ENCODE measurements at regions not wholly inside any gene's neighbourhood (a gene's known extent, or its start where the extent isn't known, plus 50 kb on each side); places are given as distances from the start of the nearest gene placed in this dataset.

DNA sequence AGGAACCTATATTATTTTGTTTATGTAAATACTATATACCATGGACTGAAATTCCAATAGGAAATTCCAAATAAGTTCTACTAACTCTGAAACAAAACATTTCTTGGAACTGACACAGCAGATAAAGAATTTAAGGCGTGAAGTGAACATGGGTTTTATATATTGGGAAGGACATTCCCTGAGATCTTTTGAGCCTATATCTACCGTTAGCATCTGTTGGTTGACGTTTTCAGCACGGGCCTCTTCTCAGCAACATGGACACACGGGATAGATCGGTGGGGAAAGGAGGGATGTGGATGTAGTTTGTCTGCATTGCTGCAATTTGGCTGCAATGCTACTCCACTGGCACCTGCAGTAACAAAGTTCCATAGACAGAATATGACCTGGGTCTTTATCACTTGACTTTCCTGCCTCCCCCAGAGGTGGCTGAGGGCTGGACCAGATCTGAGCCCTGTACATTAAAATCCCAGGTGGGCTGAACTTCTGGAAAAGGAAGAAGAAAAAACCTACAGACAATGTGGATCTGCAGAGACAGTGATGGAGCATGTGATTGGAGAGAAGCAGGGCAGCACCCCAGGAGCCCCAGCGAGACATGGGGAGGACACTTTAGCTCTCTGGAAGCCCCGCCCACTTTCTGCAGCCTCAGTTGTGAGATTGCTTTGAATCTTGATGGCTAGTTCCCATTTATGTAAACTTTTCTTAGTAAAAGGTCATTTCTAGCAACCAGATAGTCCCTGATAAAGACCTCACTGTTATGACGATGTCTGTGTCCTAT lies 91.2 kb upstream of the CPEB4 start:
- no peak overlapping the region for H3K4me3 Mint-ChIP-seq
- DNase-seq (ENCODE audit: extremely low spot score, unreplicated experiment) = no peak
- H3K27me3 Mint-ChIP-seq = no peaks in the 10 kb centered on the region
- TF ChIP-seq, protein P1, sequence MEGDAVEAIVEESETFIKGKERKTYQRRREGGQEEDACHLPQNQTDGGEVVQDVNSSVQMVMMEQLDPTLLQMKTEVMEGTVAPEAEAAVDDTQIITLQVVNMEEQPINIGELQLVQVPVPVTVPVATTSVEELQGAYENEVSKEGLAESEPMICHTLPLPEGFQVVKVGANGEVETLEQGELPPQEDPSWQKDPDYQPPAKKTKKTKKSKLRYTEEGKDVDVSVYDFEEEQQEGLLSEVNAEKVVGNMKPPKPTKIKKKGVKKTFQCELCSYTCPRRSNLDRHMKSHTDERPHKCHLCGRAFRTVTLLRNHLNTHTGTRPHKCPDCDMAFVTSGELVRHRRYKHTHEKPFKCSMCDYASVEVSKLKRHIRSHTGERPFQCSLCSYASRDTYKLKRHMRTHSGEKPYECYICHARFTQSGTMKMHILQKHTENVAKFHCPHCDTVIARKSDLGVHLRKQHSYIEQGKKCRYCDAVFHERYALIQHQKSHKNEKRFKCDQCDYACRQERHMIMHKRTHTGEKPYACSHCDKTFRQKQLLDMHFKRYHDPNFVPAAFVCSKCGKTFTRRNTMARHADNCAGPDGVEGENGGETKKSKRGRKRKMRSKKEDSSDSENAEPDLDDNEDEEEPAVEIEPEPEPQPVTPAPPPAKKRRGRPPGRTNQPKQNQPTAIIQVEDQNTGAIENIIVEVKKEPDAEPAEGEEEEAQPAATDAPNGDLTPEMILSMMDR (conservative IDR thresholded peaks at IDR 0.05) = no peak
- H3K36me3 Mint-ChIP-seq = no peaks in the 10 kb centered on the region
- no peak overlapping the region for H3K27ac Mint-ChIP-seq
- H3K9me3 Mint-ChIP-seq = no peaks in the 10 kb centered on the region
- H3K4me1 Mint-ChIP-seq (ENCODE audit: unreplicated experiment) = peaks cover 21% of the 10 kb centered on the region

DNA sequence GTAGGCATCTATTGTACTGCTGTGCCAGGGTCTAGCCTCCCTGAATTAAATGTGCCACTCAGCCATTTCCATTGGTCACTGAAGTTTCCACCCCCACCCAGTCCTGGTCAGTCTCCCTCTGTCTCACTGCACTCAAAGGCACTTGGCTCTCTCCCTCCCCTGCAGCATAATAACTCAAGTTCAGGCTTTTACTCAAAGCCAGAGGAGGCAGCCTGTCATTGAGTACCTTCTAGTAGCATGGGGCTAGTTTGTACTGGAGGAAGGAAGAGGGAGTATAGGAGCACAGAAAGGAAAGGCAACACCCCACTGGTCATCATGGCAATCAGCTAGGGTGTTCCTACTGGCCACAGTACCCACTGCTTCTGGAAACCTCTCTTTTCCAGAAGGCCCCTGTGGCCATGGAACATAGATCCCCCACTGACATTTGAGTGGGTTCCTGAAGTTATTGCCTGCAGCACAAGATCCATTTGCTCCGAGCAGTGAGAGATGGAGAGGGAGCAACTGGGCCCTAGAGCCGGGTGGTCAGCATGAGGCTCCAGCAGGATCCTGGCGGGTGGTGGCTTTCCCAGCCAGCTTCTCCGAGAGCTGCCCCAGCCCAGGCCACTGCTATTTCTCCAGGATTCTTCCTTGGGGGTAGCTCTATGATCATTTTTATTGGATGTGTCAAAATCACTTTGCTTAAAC lies 89.9 kb upstream of the CPEB4 start:
- H3K27ac Mint-ChIP-seq = no peak overlapping the region
- TF ChIP-seq, protein P1 (conservative IDR thresholded peaks at IDR 0.05) = no peak
- DNase-seq (ENCODE audit: extremely low spot score, unreplicated experiment) = no peak
- no peaks in the 10 kb centered on the region for H3K27me3 Mint-ChIP-seq
- H3K9me3 Mint-ChIP-seq = no peaks in the 10 kb centered on the region
- no peak overlapping the region for H3K4me3 Mint-ChIP-seq
- peaks cover 21% of the 10 kb centered on the region for H3K4me1 Mint-ChIP-seq (ENCODE audit: unreplicated experiment)
- H3K36me3 Mint-ChIP-seq = no peaks in the 10 kb centered on the region

- TF ChIP-seq, protein P1 (conservative IDR thresholded peaks at IDR 0.05) = no peak
- Mint-ChIP-seq H3K4me3 (no peak overlapping the region), H3K36me3 (no peaks in the 10 kb centered on the region), H3K27ac (no peak overlapping the region), H3K27me3 (no peaks in the 10 kb centered on the region), H3K9me3 (peaks cover 5% of the 10 kb centered on the region), H3K4me1 (ENCODE audit: unreplicated experiment) (peaks cover 15% of the 10 kb centered on the region)
- DNase-seq (ENCODE audit: extremely low spot score, unreplicated experiment) = no peak
Measured at GRCh38 chr5:173800340-173800739, 87.8 kb upstream of the CPEB4 start.

DNA sequence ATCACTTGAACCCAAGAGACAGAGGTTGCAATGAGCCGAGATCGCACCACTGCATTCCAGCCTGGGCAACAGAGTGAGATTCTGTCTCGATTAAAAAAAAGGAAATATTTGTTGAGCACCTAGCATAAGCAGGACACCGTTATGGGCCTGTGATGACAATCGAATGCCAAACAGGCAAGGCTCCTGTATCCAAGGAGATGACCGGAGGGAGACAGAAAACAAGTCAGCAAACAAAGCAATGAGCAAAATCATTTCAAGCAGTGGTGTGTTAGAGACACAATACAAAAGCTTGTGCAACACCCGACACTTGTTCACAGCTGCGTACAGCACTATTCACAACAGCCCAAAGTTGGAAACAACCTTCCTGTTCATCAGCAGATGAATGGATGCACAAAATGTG lies 87.1 kb upstream of the CPEB4 start:
- H3K27me3 Mint-ChIP-seq = no peaks in the 10 kb centered on the region
- H3K9me3 Mint-ChIP-seq = peaks cover 5% of the 10 kb centered on the region
- peaks cover 15% of the 10 kb centered on the region for H3K4me1 Mint-ChIP-seq (ENCODE audit: unreplicated experiment)
- TF ChIP-seq, protein P1 (conservative IDR thresholded peaks at IDR 0.05) = no peak
- DNase-seq (ENCODE audit: extremely low spot score, unreplicated experiment) = no peak
- no peak overlapping the region for H3K27ac Mint-ChIP-seq
- no peaks in the 10 kb centered on the region for H3K36me3 Mint-ChIP-seq
- no peak overlapping the region for H3K4me3 Mint-ChIP-seq

DNA sequence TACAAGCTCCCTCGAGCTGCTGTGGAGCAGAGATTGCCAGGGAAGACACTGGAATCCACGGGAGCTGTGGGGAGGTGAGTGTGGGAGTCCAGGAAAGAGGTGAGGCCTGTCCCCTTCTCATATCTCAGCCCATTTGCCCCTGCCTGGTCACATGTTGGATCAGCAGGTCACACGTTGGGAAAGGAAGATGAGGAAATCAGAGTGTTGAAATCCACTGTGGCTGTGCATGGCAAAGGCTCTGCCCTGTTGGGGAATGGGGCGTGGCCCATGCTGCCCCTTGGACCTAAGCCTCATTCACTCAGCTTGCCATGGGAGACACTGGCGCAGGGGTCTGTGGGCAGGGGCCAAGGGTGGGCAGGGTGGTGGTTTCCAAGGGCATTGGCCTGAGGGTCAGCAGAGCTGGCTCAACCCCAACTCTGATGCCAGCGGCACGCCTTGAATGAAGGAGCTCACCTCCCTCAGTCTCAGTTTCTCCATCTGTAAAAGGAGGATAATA lies 85.4 kb upstream of the CPEB4 start:
- H3K4me1 Mint-ChIP-seq (ENCODE audit: unreplicated experiment) = peaks cover 10% of the 10 kb centered on the region
- H3K27me3 Mint-ChIP-seq = no peaks in the 10 kb centered on the region
- TF ChIP-seq, protein P1 (conservative IDR thresholded peaks at IDR 0.05) = no peak
- no peak for DNase-seq (ENCODE audit: extremely low spot score, unreplicated experiment)
- H3K9me3 Mint-ChIP-seq = peaks cover 5% of the 10 kb centered on the region
- H3K36me3 Mint-ChIP-seq = no peaks in the 10 kb centered on the region
- H3K4me3 Mint-ChIP-seq = no peak overlapping the region
- no peak overlapping the region for H3K27ac Mint-ChIP-seq
